ENCODE measurements at regions not wholly inside any gene's neighbourhood (a gene's known extent, or its start where the extent isn't known, plus 50 kb on each side); places are given as distances from the start of the nearest gene placed in this dataset.

GRCh38 chr4:8526363-8526855 lies 53.8 kb upstream of the GPR78 start:
- no peak overlapping the region for H3K4me2 ChIP-seq (ENCODE audit: insufficient read depth, low read length)
- H3K27me3 ChIP-seq (ENCODE audit: control insufficient read depth in 2 of 2, insufficient read depth in 2 of 2, low read length in 2 of 2) = no peaks in the 10 kb centered on the region
- H3K79me2 ChIP-seq (ENCODE audit: control insufficient read depth, insufficient read depth, low read length) = no peaks in the 10 kb centered on the region
- FAIRE-seq = no peak
- CTCF ChIA-PET = interaction anchor here (1.2 kb wide), 1 partner anchor 81 kb away, joined by 3 read pairs; no protein-coding TSS in a partner anchor
- H3K4me1 ChIP-seq (ENCODE audit: control insufficient read depth, extremely low read depth, insufficient read depth, low read length) = no peaks in the 10 kb centered on the region
- no peaks in the 10 kb centered on the region for H4K20me1 ChIP-seq (replicated peaks; ENCODE audit: control insufficient read depth, extremely low read depth, insufficient read depth, low read length)
- H3K36me3 ChIP-seq (ENCODE audit: control insufficient read depth in 2 of 2, extremely low read depth in 1 of 2, insufficient read depth in 2 of 2, low read length in 2 of 2) = no peaks in the 10 kb centered on the region
- BruUV-seq (replicated peaks) = no TSS peak
- no peak for DNase-seq (ENCODE audit: low read depth, low spot score)
- H3K9ac ChIP-seq (replicated peaks; ENCODE audit: extremely low read depth, insufficient read depth, low read length) = no peak overlapping the region
- TF ChIP-seq POLR2A (IDR thresholded peaks at IDR 0.05; ENCODE audit: low read depth, low read length) (no peak), MYC (IDR thresholded peaks at IDR 0.05; ENCODE audit: low read depth, low read length) (no peak), GATA2 (IDR thresholded peaks at IDR 0.05; ENCODE audit: insufficient read depth, insufficient read length, low read depth, low read length) (no peak), FOS (IDR thresholded peaks at IDR 0.05; ENCODE audit: borderline replicate concordance, insufficient read depth, low read length) (no peak), CTCF (IDR thresholded peaks at IDR 0.05; ENCODE audit: extremely low read depth in 1 of 2, insufficient read depth in 1 of 2, low read depth in 1 of 2, low read length in 2 of 2) (no peak), POLR2AphosphoS5 (IDR thresholded peaks at IDR 0.05; ENCODE audit: insufficient read depth, low read depth, low read length) (no peak), EZH2 (IDR thresholded peaks at IDR 0.05; ENCODE audit: borderline replicate concordance, low read depth, low read length, severe bottlenecking) (no peak)
- H3K9me1 ChIP-seq (replicated peaks; ENCODE audit: control insufficient read depth, extremely low read depth, insufficient read depth, low read length) = no peaks in the 10 kb centered on the region
- H3K4me3 ChIP-seq (replicated peaks in 1 of 3; ENCODE audit: insufficient read depth in 1 of 3, low read depth in 1 of 3, low read length in 3 of 3) = no peak overlapping the region
- H3K27ac ChIP-seq (ENCODE audit: insufficient read depth, low read depth, low read length) = no peak overlapping the region
- H3K9me3 ChIP-seq (replicated peaks; ENCODE audit: control insufficient read depth, insufficient read depth, low read length) = no peaks in the 10 kb centered on the region
- no peak overlapping the region for H2AFZ ChIP-seq (ENCODE audit: low read depth, low read length)
- dilution Hi-C loops (cut with MboI; ENCODE audit: extremely low pct_ligation_motif_present, low sequenced_read_pairs) (no loop called here), intact Hi-C loops (cut with micrococcal nuclease) (no loop called here)
- POLR2A ChIA-PET = no interaction called here
